ENCODE measurements at regions not wholly inside any gene's neighbourhood (a gene's known extent, or its start where the extent isn't known, plus 50 kb on each side); places are given as distances from the start of the nearest gene placed in this dataset.
"Not testable (repeated sequence)": the region's sequence is repeated elsewhere in the genome, so short reads cannot be mapped to it uniquely, and the experiment has no call there.

- not testable (repeated sequence) for H2AFZ ChIP-seq (ENCODE audit: low read length); H3K4me2 ChIP-seq (ENCODE audit: insufficient read depth, low read length); H3K36me3 ChIP-seq (ENCODE audit: insufficient read depth, low read length); H4K20me1 ChIP-seq (ENCODE audit: insufficient read depth, low read length); H3K4me1 ChIP-seq (ENCODE audit: insufficient read depth, low read length); H3K9me3 ChIP-seq (ENCODE audit: low read depth, low read length); DNase-seq (ENCODE audit: insufficient read length, low spot score, missing footprints); H3K4me3 ChIP-seq (ENCODE audit: insufficient read depth, low read length); H3K27ac ChIP-seq (ENCODE audit: low read depth, low read length); H3K27me3 ChIP-seq (ENCODE audit: insufficient read depth, low read length); H3K79me2 ChIP-seq (ENCODE audit: insufficient read depth, low read length)
- TF ChIP-seq, protein P1, sequence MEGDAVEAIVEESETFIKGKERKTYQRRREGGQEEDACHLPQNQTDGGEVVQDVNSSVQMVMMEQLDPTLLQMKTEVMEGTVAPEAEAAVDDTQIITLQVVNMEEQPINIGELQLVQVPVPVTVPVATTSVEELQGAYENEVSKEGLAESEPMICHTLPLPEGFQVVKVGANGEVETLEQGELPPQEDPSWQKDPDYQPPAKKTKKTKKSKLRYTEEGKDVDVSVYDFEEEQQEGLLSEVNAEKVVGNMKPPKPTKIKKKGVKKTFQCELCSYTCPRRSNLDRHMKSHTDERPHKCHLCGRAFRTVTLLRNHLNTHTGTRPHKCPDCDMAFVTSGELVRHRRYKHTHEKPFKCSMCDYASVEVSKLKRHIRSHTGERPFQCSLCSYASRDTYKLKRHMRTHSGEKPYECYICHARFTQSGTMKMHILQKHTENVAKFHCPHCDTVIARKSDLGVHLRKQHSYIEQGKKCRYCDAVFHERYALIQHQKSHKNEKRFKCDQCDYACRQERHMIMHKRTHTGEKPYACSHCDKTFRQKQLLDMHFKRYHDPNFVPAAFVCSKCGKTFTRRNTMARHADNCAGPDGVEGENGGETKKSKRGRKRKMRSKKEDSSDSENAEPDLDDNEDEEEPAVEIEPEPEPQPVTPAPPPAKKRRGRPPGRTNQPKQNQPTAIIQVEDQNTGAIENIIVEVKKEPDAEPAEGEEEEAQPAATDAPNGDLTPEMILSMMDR (IDR thresholded peaks at IDR 0.05; ENCODE audit: extremely low read depth, low read depth, low read length), result peak; percentile 24
Observed at GRCh38 chr2:90087792-90088191, 1396.3 kb downstream of the RPIA start.

DNA sequence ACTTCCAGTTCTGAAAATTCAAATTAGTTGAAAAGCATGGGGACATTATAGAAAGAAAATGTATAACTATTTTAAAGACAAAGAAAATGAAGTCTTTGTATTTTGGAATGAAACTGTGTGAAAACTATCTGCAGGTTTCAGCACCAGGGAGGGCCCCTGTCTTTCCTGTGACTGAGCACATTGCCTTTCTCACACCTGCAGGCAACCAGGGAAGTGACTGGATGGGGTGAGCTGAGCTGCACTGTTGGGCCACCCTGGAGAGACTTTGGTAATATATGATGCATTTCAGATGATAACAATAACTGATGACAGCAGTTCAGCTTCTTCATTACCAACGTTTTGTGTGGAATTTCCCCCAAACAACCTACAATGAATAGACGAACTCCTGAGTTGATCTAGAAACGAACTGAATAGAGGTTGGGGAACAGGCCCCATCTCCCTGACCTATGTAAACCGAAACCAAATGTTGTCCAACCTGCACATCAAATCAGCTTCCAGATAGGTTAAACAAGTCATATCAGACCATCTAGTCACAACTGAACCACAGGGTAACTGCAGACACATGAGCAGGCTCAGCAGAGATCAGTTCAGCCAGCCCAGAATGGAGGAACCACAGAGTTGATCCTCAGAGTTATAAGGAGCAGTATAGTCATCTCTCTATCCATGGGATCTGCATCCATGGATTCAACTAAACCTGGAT is 1402.2 kb downstream of the RPIA start:
- H3K27ac ChIP-seq (ENCODE audit: low read depth, low read length); H2AFZ ChIP-seq (ENCODE audit: low read length); H3K79me2 ChIP-seq (ENCODE audit: insufficient read depth, low read length); H3K9me3 ChIP-seq (ENCODE audit: low read depth, low read length); H3K27me3 ChIP-seq (ENCODE audit: insufficient read depth, low read length); H3K4me2 ChIP-seq (ENCODE audit: insufficient read depth, low read length); H3K4me3 ChIP-seq (ENCODE audit: insufficient read depth, low read length); DNase-seq (ENCODE audit: insufficient read length, low spot score, missing footprints); H4K20me1 ChIP-seq (ENCODE audit: insufficient read depth, low read length); H3K4me1 ChIP-seq (ENCODE audit: insufficient read depth, low read length); H3K36me3 ChIP-seq (ENCODE audit: insufficient read depth, low read length): not testable (repeated sequence)

DNA sequence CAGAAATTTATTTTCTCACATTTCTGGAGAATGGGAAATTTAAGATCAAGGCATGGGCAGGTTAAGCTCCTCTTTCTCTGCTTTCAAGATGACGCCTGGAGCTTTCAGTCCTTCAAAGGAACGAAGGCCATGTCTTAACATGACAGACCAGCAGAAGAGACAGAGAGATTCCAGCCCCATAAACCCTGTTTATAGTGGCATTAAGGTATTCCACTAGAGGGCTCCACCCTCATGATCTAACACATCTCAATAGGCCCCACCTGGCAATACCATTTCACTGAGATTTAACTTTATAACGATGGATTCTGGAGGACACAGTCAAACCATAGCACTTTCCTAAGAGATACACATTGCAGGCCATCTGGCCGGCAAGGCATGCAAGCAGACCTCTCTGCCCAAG is 1406.1 kb downstream of the RPIA start:
- DNase-seq (ENCODE audit: insufficient read length, low spot score, missing footprints); H3K9me3 ChIP-seq (ENCODE audit: low read depth, low read length); H3K4me3 ChIP-seq (ENCODE audit: insufficient read depth, low read length); H3K79me2 ChIP-seq (ENCODE audit: insufficient read depth, low read length); H3K27ac ChIP-seq (ENCODE audit: low read depth, low read length); H2AFZ ChIP-seq (ENCODE audit: low read length); H3K27me3 ChIP-seq (ENCODE audit: insufficient read depth, low read length); H3K4me2 ChIP-seq (ENCODE audit: insufficient read depth, low read length); H3K36me3 ChIP-seq (ENCODE audit: insufficient read depth, low read length); H3K4me1 ChIP-seq (ENCODE audit: insufficient read depth, low read length); H4K20me1 ChIP-seq (ENCODE audit: insufficient read depth, low read length): not testable (repeated sequence)

DNA sequence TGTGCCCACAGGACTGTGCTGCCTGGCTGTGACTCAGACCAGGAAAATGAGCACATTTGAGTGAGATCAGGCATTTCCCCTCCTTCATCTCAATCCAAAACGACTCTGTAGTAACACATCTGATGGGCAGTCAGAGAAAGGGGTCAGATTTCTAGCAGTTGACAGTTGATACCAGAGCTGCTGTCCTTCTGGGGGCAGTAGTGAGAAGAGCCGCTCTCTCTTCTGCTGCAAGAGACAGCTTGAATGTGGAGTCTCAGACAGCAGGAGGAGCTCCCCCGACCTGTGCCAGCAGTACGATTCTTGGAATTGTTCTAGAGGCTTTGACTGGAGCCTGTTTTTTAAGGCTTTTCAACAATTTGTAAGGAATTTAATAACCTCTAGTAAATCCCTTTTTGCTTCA is 1413.7 kb downstream of the RPIA start:
- not testable (repeated sequence) for H3K9me3 ChIP-seq (ENCODE audit: low read depth, low read length); H3K27ac ChIP-seq (ENCODE audit: low read depth, low read length); H2AFZ ChIP-seq (ENCODE audit: low read length); H3K79me2 ChIP-seq (ENCODE audit: insufficient read depth, low read length); DNase-seq (ENCODE audit: insufficient read length, low spot score, missing footprints); H4K20me1 ChIP-seq (ENCODE audit: insufficient read depth, low read length); H3K27me3 ChIP-seq (ENCODE audit: insufficient read depth, low read length); H3K4me3 ChIP-seq (ENCODE audit: insufficient read depth, low read length); H3K36me3 ChIP-seq (ENCODE audit: insufficient read depth, low read length); H3K4me1 ChIP-seq (ENCODE audit: insufficient read depth, low read length); H3K4me2 ChIP-seq (ENCODE audit: insufficient read depth, low read length)

- not testable (repeated sequence) for H3K4me1 ChIP-seq (ENCODE audit: insufficient read depth, low read length); H3K27me3 ChIP-seq (ENCODE audit: insufficient read depth, low read length); H3K36me3 ChIP-seq (ENCODE audit: insufficient read depth, low read length); H3K4me2 ChIP-seq (ENCODE audit: insufficient read depth, low read length); H3K4me3 ChIP-seq (ENCODE audit: insufficient read depth, low read length); DNase-seq (ENCODE audit: insufficient read length, low spot score, missing footprints); H2AFZ ChIP-seq (ENCODE audit: low read length); H4K20me1 ChIP-seq (ENCODE audit: insufficient read depth, low read length); H3K79me2 ChIP-seq (ENCODE audit: insufficient read depth, low read length); H3K27ac ChIP-seq (ENCODE audit: low read depth, low read length); H3K9me3 ChIP-seq (ENCODE audit: low read depth, low read length)
Observed at GRCh38 chr2:90123409-90123808, 1431.9 kb downstream of the RPIA start.

DNA sequence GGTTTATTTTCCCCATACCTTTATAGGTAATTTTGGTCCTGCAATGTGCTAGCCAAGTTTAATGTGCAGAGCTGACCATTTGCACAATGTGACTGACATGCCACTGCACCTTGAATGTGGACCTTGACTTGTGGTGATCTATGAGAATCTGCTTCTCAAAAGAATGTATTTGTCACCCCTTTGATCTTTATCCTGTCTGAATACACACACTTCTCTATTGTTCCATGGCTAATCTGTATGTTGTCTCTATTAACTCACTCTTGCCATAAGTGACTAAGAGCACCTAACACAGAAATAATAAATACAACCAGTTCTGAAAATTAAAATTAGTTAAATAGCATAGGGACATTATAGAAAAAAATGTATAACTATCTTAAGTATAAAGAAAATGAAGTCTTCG is 1447.6 kb downstream of the RPIA start:
- H3K4me2 ChIP-seq (ENCODE audit: insufficient read depth, low read length); DNase-seq (ENCODE audit: insufficient read length, low spot score, missing footprints); H3K27me3 ChIP-seq (ENCODE audit: insufficient read depth, low read length); H3K27ac ChIP-seq (ENCODE audit: low read depth, low read length); H3K9me3 ChIP-seq (ENCODE audit: low read depth, low read length); H2AFZ ChIP-seq (ENCODE audit: low read length); H3K79me2 ChIP-seq (ENCODE audit: insufficient read depth, low read length); H3K4me1 ChIP-seq (ENCODE audit: insufficient read depth, low read length); H3K4me3 ChIP-seq (ENCODE audit: insufficient read depth, low read length); H4K20me1 ChIP-seq (ENCODE audit: insufficient read depth, low read length); H3K36me3 ChIP-seq (ENCODE audit: insufficient read depth, low read length): not testable (repeated sequence)

DNA sequence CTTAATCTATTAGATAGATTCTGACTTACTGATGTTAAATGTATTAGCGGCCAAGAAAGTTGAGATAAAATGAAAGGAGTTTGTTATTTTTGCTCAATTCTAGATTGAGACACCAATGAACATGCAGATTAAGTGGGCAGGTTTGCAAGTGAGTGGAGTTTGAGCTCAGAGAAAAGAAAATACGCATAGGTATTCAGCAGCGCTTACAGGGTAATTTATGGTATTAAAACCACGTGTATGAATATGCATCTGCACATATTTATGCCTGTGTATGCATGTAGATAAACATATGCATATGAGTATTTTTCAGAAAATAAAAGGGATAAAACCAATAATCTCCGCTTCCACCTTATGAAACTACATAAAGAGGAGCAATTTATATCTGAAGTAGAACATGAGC is 1450.1 kb downstream of the RPIA start:
- not testable (repeated sequence) for H3K4me2 ChIP-seq (ENCODE audit: insufficient read depth, low read length); H3K4me3 ChIP-seq (ENCODE audit: insufficient read depth, low read length); H3K4me1 ChIP-seq (ENCODE audit: insufficient read depth, low read length); H3K9me3 ChIP-seq (ENCODE audit: low read depth, low read length); H2AFZ ChIP-seq (ENCODE audit: low read length); DNase-seq (ENCODE audit: insufficient read length, low spot score, missing footprints); H3K27ac ChIP-seq (ENCODE audit: low read depth, low read length); H3K79me2 ChIP-seq (ENCODE audit: insufficient read depth, low read length); H3K27me3 ChIP-seq (ENCODE audit: insufficient read depth, low read length); H3K36me3 ChIP-seq (ENCODE audit: insufficient read depth, low read length); H4K20me1 ChIP-seq (ENCODE audit: insufficient read depth, low read length)

GRCh38 chr2:90151805-90152204 is 1460.3 kb downstream of the RPIA start:
- H3K4me2 ChIP-seq (ENCODE audit: insufficient read depth, low read length); DNase-seq (ENCODE audit: insufficient read length, low spot score, missing footprints); H3K4me1 ChIP-seq (ENCODE audit: insufficient read depth, low read length); H3K27me3 ChIP-seq (ENCODE audit: insufficient read depth, low read length); H3K36me3 ChIP-seq (ENCODE audit: insufficient read depth, low read length); H4K20me1 ChIP-seq (ENCODE audit: insufficient read depth, low read length); H3K79me2 ChIP-seq (ENCODE audit: insufficient read depth, low read length); H2AFZ ChIP-seq (ENCODE audit: low read length); H3K4me3 ChIP-seq (ENCODE audit: insufficient read depth, low read length); H3K27ac ChIP-seq (ENCODE audit: low read depth, low read length); H3K9me3 ChIP-seq (ENCODE audit: low read depth, low read length): not testable (repeated sequence)

All from osteoblast (primary cell).